GM12875 (cell line): ENCODE measurements at regions not wholly inside any gene's neighbourhood (a gene's known extent, or its start where the extent isn't known, plus 50 kb on each side); places are given as distances from the start of the nearest gene placed in this dataset.
"Not testable (repeated sequence)": the region's sequence is repeated elsewhere in the genome, so short reads cannot be mapped to it uniquely, and the experiment has no call there.

Experiments
- H3K4me3 ChIP-seq: one replicate; pipeline ENCODE4 v1.5.1; 2011; ENCODE audit warnings: low read depth, low read length, control low read depth
- CTCF ChIP-seq: IDR thresholded peaks from 2 replicates; pipeline ENCODE4 v1.5.1; 2011; ENCODE audit warnings: low read depth, mild to moderate bottlenecking, control low read depth, inconsistent platforms, low read length, moderate library complexity, borderline replicate concordance; ENCODE audit not compliant: insufficient read depth

DNA sequence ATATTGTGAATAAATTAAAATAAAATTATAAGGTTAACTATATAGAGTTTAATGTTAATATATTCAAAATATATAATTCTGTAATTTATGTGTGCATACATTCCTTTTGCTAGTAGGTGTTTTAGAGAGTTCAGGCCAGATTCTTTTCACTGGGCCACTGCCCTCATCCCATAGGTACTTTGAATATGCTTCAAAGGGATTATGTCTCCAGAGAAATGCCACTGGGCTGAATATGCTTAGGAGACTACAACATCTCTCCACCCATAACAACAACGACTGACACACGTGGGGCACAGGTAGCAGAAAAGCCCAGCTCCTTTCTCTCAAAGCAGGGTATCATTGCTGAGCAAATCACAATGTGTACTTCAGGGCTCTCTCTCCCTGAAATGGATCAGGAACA lies 290.9 kb upstream of the TACR3 start:
- no peak overlapping the region for H3K4me3 ChIP-seq
- TF ChIP-seq CTCF: no peak

DNA sequence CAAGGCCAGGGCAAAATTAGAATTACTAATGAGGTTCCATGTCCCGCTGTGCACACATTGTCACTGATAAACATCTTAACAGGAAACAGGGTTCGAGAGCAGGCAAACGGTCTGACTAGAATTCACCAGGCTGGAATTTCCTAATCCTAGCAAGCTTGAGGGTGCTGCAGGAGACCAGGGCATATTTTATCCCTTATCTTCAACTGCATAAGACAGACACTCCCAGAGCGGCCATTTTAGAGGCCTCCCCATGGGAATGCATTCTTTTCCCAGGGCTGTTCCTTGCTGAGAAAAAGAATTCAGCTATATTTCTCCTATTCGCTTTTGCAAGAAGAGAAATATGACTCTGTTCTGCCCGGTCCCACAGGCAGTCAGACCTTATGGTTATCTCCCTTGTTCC lies 282.5 kb upstream of the TACR3 start:
- H3K4me3 ChIP-seq: not testable (repeated sequence)

DNA sequence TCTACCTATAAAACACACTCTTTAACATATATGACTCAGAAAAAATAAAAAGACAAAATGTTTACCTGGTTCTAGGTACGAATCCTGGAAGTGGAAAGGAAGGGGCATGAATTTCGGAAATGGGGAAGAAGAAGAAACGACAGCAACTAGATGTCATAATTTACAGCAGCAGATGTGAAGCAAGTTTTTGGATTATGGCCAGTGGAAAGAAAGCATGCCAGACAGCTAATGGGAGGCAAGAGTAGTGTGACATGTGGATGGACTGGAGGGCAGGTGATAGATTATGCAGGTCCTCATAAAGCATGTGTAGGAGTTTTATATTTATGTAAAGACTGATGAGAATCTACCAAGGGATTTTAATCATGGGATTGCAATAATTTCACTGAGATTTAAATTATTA lies 279.0 kb upstream of the TACR3 start:
- H3K4me3 ChIP-seq: no peak overlapping the region
- TF ChIP-seq CTCF: no peak

DNA sequence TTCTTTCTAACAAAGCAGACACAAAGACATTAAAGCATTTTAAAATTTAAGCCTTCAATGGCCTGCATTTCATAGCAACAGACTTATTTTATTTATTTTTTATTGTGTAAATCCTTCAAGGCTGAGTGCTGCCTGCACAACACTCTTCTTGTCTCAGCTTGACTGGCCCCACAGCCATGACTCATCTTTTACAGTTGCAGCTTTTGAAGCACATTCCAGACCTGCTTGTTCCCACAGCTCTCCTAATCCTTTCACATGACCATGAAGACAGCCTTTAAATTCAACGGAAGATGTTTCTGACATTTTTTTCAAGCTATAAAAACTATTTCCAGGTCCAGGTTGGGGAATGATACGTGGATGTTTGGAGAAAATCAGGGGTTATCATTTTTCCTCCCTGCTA lies 276.9 kb upstream of the TACR3 start:
- TF ChIP-seq CTCF: no peak
- no peak overlapping the region for H3K4me3 ChIP-seq

DNA sequence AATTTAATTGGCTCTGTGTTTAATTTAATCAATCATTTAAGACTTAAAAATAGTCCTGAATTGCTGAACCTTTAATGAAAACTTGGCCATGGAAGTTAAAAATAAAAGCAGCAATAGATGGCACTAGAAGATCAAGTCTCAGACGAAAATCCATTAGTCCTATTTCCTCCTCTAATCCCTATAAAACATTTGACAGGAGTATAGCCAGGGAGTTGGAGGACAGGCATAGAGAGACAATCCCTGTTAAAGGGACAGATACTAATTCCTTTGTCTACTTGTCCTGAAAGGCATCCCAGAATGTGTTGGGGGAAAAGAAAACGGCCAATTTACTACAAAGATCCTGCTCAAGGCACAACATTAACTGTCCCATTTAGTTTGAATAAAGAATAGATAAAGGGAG lies 276.3 kb upstream of the TACR3 start:
- H3K4me3 ChIP-seq: no peak overlapping the region
- TF ChIP-seq CTCF: no peak

GRCh38 chr4:103994059-103994458 lies 274.3 kb upstream of the TACR3 start:
- TF ChIP-seq CTCF: no peak; the same call in 1 of the 2 replicates
- no peak overlapping the region for H3K4me3 ChIP-seq

DNA sequence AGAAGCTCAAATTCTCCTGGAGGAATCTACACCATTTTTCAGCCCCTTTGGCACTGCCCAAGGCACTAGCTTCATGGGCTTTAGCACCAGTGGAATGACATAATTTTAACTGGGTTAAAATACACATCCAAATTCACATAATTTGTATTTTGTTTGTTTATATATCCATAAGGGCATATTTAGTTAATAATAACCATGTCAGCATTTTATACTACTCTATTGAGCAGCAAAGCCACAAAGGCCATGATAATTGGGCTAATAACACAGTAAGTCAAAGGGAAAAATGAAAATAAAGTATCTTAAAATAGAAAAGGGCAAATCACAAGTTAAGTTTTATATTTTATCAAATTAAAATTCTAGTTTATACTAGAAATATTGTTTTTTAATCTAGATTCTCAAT lies 262.7 kb upstream of the TACR3 start:
- TF ChIP-seq CTCF: no peak
- no peak overlapping the region for H3K4me3 ChIP-seq

- H3K4me3 ChIP-seq: no peak overlapping the region
- no peak for TF ChIP-seq CTCF
Observed at GRCh38 chr4:103948244-103949018, 228.6 kb upstream of the TACR3 start.
